ENCODE measurements at regions not wholly inside any gene's neighbourhood (a gene's known extent, or its start where the extent isn't known, plus 50 kb on each side); places are given as distances from the start of the nearest gene placed in this dataset.

DNA sequence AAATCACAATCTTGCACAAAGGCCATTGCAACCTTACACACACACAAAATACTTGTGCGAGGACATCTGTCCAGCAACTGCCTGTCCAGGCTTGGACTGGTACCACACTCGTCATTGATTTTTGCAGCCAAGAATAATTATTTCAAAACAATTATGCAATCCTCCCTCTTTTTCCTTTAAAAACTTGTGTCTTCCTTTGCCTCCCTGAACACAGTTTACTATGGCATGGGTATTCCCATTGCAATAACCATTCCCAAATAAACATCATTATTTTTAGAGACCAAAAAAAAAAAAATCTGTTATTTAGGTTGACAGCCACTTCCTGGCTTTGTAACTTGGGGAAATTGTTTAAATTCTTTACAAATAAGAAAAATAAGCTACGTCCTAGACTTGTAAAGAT is 54.0 kb downstream of the C11orf91 start:
- Mint-ChIP-seq H3K36me3 (no peaks in the 10 kb centered on the region), H3K27ac (no peak overlapping the region), H3K4me1 (no peaks in the 10 kb centered on the region), H3K9me3 (no peaks in the 10 kb centered on the region), H3K27me3 (peaks cover 23% of the 10 kb centered on the region), H3K4me3 (no peak overlapping the region)
- no peak for DNase-seq

DNA sequence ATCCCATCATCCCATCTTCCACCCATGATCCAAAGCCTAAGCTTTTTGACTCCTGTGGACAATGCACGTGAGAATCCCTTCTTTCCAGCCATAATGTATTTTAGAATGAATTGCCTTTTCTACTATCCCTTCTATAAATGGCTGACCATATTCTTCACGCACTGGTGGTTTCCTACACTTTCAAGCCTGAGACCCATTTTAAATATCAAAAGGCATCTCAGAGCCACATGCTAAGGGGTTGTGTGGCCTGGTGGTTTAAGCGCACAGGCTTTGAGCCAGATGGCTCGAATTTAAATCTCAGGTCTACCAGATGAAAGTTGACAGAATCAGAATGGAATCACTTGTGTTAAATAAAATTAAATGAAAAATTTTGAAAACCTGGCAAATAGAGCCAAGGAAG is 54.5 kb downstream of the C11orf91 start:
- DNase-seq, result no peak
- Mint-ChIP-seq H3K27me3 (peaks cover 23% of the 10 kb centered on the region), H3K27ac (no peak overlapping the region), H3K4me3 (no peak overlapping the region), H3K9me3 (no peaks in the 10 kb centered on the region), H3K4me1 (no peaks in the 10 kb centered on the region), H3K36me3 (no peaks in the 10 kb centered on the region)

DNA sequence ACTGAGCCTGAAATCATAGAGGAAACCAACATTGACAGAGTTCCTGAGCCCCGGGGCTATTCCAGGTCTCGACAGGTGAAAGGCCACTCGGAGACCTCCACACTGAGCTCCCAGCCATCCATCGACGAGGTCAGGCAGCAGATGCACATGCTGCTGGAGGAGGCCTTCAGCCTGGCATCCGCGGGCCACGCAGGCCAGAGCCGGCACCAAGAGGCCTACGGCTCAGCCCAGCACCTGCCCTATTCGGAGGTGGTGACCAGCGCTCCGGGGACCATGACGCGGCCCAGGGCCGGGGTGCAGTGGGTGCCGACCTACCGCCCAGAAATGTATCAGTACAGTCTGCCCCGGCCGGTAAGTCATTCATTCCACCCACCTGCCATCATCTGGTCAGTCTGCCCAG is 54.9 kb downstream of the C11orf91 start:
- H3K4me1 Mint-ChIP-seq, result no peaks in the 10 kb centered on the region
- no peaks in the 10 kb centered on the region for H3K36me3 Mint-ChIP-seq

DNA sequence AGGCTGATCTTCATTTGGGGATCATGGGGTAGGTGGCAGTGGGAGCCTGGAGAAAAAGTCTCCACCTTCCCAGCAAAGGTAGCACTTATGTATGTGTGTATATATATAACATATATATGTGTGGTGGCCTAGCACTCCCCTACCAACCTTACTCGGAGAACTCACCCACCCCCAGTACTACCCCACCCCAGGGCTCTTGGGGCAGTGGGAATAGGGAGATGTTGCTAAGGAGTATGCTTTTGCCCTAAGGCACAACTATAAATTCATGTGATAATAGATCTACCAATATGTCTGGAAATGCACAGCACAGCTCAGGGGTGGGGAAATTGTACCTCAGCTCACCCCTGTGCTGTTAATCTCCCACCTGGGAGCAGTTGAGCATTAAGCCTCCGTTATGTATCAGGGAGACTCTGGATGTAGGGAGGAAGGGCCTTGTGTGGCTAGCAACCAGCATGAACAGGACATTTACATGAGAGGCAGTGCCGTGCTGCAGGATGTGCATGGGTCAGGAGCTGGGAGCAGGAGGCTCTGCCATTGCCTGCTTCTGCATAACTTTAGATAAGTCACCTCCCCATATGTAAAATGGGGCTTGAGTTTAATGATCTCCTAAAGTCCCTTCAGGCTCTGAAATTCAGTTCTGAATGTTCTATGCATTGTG is 57.3 kb downstream of the C11orf91 start:
- no peak for DNase-seq
- Mint-ChIP-seq H3K36me3 (no peaks in the 10 kb centered on the region), H3K9me3 (peaks cover 3% of the 10 kb centered on the region), H3K27ac (no peak overlapping the region), H3K27me3 (peaks cover 21% of the 10 kb centered on the region), H3K4me3 (no peak overlapping the region), H3K4me1 (no peaks in the 10 kb centered on the region)

More for the DNA sequence above, 54.9 kb downstream of the C11orf91 start:
- peaks cover 23% of the 10 kb centered on the region for H3K27me3 Mint-ChIP-seq
- no peak overlapping the region for H3K27ac Mint-ChIP-seq
- no peak for DNase-seq
- no peaks in the 10 kb centered on the region for H3K9me3 Mint-ChIP-seq
- no peak overlapping the region for H3K4me3 Mint-ChIP-seq

DNA sequence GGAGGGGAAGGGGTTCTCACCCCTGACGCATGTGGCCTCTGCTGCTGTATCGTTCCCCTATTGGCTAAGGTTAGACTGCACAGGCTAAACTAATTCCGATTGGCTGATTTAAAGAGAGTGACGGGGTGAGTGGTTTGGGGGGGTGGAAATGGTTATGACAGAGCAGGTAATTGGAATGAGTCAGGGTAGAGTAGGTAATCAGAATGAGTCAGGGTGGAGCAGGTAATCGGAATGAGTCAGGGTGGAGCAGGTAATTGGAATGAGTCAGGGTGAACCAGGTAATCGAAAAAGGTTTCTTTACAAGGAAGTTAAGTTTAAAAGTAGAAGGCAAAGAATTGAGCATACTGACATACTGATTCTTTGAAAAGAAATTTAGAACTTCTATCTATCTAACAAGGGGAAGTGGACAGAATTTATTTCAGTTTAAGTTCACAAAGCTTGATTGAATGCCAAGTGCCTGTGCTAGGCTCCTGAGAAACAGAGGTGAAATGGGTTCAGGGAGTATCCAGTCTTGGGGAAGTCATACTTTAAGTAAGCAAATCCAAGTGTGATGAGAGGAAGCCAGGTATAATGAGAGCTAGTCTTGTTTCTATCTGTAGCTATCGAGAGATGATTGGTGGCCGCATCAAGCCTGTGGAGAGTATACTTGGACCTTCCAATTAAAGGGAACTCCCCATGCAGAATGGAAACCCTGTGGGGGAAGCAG is 58.0 kb downstream of the C11orf91 start:
- H3K36me3 Mint-ChIP-seq, result no peaks in the 10 kb centered on the region
- H3K9me3 Mint-ChIP-seq, result peaks cover 3% of the 10 kb centered on the region
- H3K4me3 Mint-ChIP-seq, result no peak overlapping the region
- peaks cover 26% of the 10 kb centered on the region for H3K27me3 Mint-ChIP-seq
- H3K4me1 Mint-ChIP-seq, result no peaks in the 10 kb centered on the region
- no peak overlapping the region for H3K27ac Mint-ChIP-seq
- no peak for DNase-seq

DNA sequence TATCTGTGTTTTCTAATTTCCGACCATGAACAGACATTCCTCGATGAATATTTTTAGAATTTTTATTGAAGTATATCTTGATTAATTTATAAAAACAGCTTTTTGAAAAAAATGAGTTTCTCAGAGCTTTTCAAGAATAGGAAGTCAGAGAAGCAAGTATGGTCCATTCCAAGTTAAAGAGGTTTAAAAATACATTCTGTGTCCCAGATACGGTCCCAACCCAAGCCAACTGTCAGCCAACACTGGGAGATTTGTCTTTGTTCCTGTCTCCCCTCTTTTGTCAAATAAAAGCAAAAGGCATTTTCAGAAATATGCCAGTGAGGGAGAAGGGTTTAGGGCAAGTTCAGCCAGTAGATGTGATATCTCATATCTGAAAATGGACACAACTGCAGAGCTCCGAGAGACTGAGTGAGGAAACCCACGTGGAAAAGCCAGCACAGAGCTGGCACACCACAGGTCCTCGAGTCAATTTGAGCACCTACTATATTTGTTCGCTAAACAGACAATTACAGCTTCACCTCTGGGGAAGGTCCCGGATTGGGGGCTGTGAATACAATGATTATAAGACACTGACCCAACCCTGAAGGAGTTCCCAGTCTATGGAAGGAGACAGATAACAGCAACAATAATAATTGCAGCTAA is 59.8 kb downstream of the C11orf91 start:
- Mint-ChIP-seq H3K4me1 (no peaks in the 10 kb centered on the region), H3K27me3 (peaks cover 26% of the 10 kb centered on the region), H3K27ac (no peak overlapping the region), H3K4me3 (no peak overlapping the region), H3K36me3 (no peaks in the 10 kb centered on the region), H3K9me3 (peaks cover 3% of the 10 kb centered on the region)
- DNase-seq, result no peak

DNA sequence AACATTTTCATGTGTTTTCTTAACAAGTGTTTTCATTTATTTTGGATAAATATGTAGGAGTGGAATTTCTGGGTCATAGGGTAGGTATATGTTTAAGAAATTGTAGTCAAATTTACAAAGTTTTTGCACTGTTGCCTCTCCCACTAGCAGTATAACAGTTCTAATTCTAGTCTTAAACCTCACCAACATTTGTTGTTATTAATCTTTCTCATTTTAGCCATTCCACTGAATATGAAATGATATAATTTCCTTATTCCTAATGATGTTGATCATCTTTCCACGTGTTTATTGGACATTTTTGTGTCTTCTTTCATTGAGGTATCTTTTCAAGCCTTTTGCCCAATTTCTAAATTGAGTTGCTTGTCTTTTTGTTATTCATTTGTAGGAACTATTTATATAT is 62.0 kb downstream of the C11orf91 start:
- H3K4me3 Mint-ChIP-seq, result no peak overlapping the region
- peaks cover 3% of the 10 kb centered on the region for H3K9me3 Mint-ChIP-seq
- no peak for DNase-seq
- H3K27ac Mint-ChIP-seq, result no peak overlapping the region
- H3K27me3 Mint-ChIP-seq, result peaks cover 20% of the 10 kb centered on the region
- H3K4me1 Mint-ChIP-seq, result no peaks in the 10 kb centered on the region
- H3K36me3 Mint-ChIP-seq, result no peaks in the 10 kb centered on the region

DNA sequence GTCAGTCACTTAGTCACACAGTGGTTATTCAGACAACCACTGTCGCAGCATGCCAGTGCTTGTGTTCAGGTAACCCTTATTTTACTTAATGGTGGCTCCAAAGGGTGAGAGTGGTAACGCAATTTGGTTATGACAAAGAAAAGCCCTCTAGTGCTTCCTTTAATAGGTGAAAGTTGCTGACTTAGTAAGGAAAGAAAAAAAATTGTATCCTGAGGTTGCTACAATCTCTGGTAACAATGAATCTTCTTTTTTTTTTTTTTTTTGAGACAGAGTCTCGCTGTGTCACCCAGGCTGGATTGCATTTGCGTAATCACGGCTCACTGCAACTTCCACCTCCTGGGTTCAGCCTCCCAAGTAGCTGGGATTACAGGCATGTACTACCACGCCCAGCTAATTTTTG is 64.5 kb downstream of the C11orf91 start:
- Mint-ChIP-seq H3K4me1 (no peaks in the 10 kb centered on the region), H3K36me3 (no peaks in the 10 kb centered on the region), H3K9me3 (peaks cover 3% of the 10 kb centered on the region), H3K27me3 (peaks cover 18% of the 10 kb centered on the region), H3K27ac (no peak overlapping the region), H3K4me3 (no peak overlapping the region)
- DNase-seq, result no peak

DNA sequence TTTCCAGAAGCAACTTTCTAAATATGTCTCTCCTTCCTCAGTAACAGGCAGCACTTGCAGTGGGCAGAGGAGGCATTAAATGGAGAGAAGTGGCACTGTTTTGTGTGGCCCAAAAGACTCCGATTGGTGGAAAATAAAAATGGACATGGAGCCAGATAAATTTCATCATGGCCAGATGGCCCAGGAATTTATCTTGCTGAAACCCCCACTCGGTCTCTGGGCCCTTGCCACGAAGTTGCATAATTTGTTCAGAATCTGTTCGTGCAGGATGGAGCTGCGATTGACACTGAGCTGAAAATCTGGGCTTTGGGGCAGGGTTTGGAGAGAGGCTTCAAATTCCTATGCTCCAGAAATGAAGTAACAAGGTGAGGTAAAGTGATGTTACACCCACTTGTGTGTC is 65.5 kb downstream of the C11orf91 start:
- Mint-ChIP-seq H3K4me3 (no peak overlapping the region), H3K36me3 (no peaks in the 10 kb centered on the region), H3K4me1 (no peaks in the 10 kb centered on the region), H3K27ac (no peak overlapping the region), H3K9me3 (peaks cover 3% of the 10 kb centered on the region), H3K27me3 (peaks cover 20% of the 10 kb centered on the region)
- no peak for DNase-seq

DNA sequence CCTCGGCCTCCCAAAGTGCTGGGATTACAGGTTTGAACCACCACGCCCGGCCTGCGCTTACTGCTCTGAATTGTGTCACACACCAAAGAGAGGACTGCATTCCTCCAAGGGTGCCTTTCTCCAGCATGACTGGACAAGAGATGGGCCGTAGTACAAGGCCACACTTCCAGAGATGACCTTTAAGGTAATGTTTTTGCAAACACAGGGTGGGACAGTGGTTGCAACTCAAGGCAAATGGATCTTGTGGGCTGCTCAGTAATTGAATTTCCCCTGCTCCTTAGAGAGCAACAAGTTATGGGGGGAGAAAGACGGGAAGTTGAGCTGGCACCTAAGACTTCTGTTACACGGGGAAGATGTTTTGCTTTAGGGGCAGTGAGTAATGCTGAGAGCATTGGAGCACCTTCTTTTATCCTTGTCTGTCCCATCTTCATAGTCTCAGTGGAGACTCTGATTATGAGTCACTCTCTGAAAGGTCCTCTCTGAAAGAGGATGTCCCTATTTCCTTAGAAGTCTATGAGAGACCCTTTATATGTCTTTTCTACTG is 66.3 kb downstream of the C11orf91 start:
- H3K9me3 Mint-ChIP-seq, result peaks cover 3% of the 10 kb centered on the region
- H3K27ac Mint-ChIP-seq, result no peak overlapping the region
- H3K4me1 Mint-ChIP-seq, result no peaks in the 10 kb centered on the region
- peaks cover 20% of the 10 kb centered on the region for H3K27me3 Mint-ChIP-seq
- H3K4me3 Mint-ChIP-seq, result no peak overlapping the region
- DNase-seq, result no peak
- H3K36me3 Mint-ChIP-seq, result no peaks in the 10 kb centered on the region

DNA sequence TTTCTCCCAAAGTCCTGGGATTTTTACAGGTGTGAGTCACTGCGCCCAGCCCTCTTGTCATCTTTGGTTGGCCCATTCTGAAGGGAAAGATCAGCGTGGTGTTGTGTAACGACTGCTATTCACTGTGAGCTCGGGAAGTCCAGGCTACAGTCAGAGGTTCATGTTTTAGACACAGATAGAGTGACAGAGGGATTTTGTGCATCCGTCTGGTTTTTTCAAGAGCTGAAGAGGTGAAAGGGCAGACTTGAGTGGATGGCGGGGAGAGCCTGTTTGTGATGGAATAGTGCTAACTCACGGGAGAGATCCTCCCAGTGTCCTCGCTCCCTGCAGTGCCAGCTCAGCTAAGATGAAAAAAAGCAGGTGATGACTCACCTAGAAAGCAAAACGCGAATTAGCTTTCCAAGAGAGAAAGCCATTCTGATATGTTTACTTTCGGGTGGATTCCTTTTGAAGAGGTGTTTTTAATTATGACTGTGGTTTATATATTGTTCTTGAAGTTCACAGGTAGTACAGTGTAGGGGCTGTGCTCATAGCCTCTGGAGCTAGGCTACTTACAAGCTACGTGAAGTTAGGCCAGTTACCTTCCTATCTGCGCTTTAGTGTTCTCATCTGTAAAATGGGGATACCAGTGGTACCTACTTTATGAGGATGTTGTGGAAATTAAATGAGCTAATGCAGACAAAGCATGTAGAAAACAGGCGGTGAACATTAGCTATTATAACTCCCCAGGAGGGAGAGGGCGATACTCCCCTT is 67.2 kb downstream of the C11orf91 start:
- no peak overlapping the region for H3K4me3 Mint-ChIP-seq
- peaks cover 14% of the 10 kb centered on the region for H3K27me3 Mint-ChIP-seq
- H3K36me3 Mint-ChIP-seq, result no peaks in the 10 kb centered on the region
- H3K27ac Mint-ChIP-seq, result no peak overlapping the region
- H3K9me3 Mint-ChIP-seq, result no peaks in the 10 kb centered on the region
- DNase-seq, result no peak
- no peaks in the 10 kb centered on the region for H3K4me1 Mint-ChIP-seq

DNA sequence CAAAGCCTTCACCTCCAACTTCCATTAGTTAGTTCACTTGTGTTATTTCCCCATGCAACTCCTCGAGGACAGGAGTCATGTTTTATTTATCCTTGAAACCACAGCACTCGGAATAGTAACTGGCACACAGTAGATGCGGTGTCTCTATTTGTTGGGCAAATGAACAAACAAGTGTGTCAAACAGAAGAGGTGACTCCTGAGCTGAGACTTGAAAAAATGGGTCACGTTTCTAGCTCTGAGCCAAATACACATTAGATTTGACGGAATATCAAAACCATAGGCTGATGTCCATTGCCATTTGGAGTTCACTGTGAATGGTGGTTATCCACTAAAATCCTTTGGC is 68.9 kb downstream of the C11orf91 start:
- no peaks in the 10 kb centered on the region for H3K36me3 Mint-ChIP-seq
- no peak for DNase-seq
- H3K27me3 Mint-ChIP-seq, result peaks cover 9% of the 10 kb centered on the region
- no peaks in the 10 kb centered on the region for H3K9me3 Mint-ChIP-seq
- no peaks in the 10 kb centered on the region for H3K4me1 Mint-ChIP-seq
- H3K4me3 Mint-ChIP-seq, result no peak overlapping the region
- H3K27ac Mint-ChIP-seq, result no peak overlapping the region

DNA sequence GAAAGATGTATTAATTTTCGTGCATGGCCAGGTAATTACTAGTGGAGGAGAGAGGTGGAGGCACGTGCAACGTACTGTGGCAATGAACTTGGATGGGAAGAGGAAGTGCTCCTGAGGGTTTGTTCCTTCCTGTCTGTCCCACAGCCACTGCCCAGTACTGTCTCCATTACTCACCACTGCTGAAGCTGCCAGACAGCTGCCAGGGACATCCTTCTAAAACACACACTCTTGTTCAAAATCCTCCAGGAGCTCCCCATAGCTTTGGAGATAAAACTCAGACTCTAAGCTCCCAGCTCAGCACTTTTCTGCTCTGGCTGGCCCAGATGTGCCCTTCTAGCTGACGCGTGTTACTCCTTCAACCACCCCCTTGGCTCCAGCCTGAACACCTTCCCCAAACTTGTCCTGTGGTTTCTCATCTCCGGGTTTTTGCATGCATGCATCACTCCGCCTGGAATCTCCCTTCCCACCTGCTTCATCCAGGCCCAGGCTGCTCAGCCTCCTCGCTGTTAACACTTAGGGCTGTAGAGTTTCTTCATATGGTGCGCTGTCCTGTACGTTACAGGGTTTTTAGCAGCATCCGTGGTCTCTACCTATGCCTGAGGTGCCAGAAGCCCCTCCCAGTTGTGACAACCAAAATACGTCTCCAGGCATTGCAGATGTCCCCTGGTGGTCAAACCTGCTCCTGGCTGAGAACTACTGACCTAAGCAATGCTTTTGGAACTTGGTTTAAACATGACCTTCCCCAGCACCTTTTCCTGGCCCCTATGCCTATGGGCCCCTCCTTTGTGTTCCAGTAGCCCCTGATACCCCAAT is 69.5 kb downstream of the C11orf91 start:
- H3K27me3 Mint-ChIP-seq, result peaks cover 9% of the 10 kb centered on the region
- no peaks in the 10 kb centered on the region for H3K9me3 Mint-ChIP-seq
- no peaks in the 10 kb centered on the region for H3K4me1 Mint-ChIP-seq
- no peaks in the 10 kb centered on the region for H3K36me3 Mint-ChIP-seq
- H3K27ac Mint-ChIP-seq, result no peak overlapping the region
- no peak for DNase-seq
- no peak overlapping the region for H3K4me3 Mint-ChIP-seq

DNA sequence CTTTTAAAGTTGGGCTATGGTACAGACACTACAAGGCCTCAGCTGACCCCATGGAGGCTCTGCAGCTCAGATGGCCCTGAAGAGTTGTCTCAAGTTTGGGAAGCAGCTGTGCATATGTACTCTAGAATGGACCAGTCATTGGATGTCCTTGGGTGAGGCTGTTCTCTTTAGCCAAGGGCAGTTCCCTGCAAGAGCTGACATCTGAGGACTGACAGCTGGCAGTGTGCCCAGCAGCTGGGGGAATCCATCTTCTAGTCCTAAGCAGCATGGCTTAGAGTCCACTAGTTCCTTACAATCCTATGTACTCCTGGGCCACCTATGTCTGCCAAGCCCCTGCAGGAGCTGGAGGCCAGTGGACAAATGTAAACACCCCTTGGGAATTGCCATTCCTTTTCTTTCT is 76.5 kb downstream of the C11orf91 start:
- no peak for DNase-seq
- Mint-ChIP-seq H3K27ac (no peak overlapping the region), H3K36me3 (no peaks in the 10 kb centered on the region), H3K9me3 (no peaks in the 10 kb centered on the region), H3K27me3 (no peaks in the 10 kb centered on the region), H3K4me3 (no peak overlapping the region), H3K4me1 (no peaks in the 10 kb centered on the region)

All from activated naive CD8-positive, alpha-beta T cell treated with anti-CD3 and anti-CD28 coated beads for 36 hours (primary cell).